PC-3 (cell line): ENCODE measurements at regions not wholly inside any gene's neighbourhood (a gene's known extent, or its start where the extent isn't known, plus 50 kb on each side); places are given as distances from the start of the nearest gene placed in this dataset.

Experiments used
- ATAC-seq: fragments of 200-7000 bp; cut with Tn5 transposase; 2 replicates; pipeline ENCODE4 v1.9.1; 2020; ENCODE audit warnings: mild to moderate bottlenecking, moderate library complexity
- BruUV-seq: library from RNA; stranded (reverse); fragments of 400-500 nt; replicated peaks from 2 replicates; lab custom pipeline; 2021; lab: Mats Ljungman, UMichigan
- CTCF ChIA-PET: fragments of 300-600 bp; sonication (Branson Sonifier 250); formaldehyde crosslinking; loops from one replicate; lab custom pipeline; 2022; ENCODE audit warnings: antibody characterized with exemption; lab: Charles Lee
- POLR2A ChIA-PET: fragments of 300-600 bp; sonication (Branson Sonifier 250); formaldehyde crosslinking; loops from one replicate; lab custom pipeline; 2022; ENCODE audit warnings: antibody characterized with exemption; ENCODE audit not compliant: unreplicated experiment; lab: Charles Lee
- DNase-seq: peaks from one replicate; pipeline ENCODE4 v3.0.0-alpha.2; 2015
- H2AFZ ChIP-seq: fragments of 300-600 bp; sonication (generic); 2 replicates; pipeline ENCODE4 v1.6.0; 2016; ENCODE audit warnings: antibody characterized with exemption, low read length
- H3F3A ChIP-seq: fragments of 300-600 bp; sonication (generic); one replicate; pipeline ENCODE4 v1.6.0; 2017; ENCODE audit warnings: antibody characterized with exemption, low read length, control low read depth, mild to moderate bottlenecking; ENCODE audit not compliant: unreplicated experiment
- H3K27ac ChIP-seq: fragments of 300-600 bp; sonication (generic); 2 replicates; pipeline ENCODE4 v1.5.1; 2016; ENCODE audit warnings: mild to moderate bottlenecking, low read length
- H3K27me3 ChIP-seq: fragments of 300-600 bp; sonication (generic); 2 replicates; pipeline ENCODE4 v1.6.1; 2016; ENCODE audit warnings: low read length, mixed read lengths
- H3K36me3 ChIP-seq: fragments of 300-600 bp; sonication (generic); 2 replicates; pipeline ENCODE4 v1.6.1; 2016; ENCODE audit warnings: low read depth, mixed run types, low read length, mixed read lengths
- H3K4me1 ChIP-seq: fragments of 300-600 bp; sonication (generic); 2 replicates; pipeline ENCODE4 v1.5.1; 2016; ENCODE audit warnings: low read length; ENCODE audit not compliant: insufficient read depth
- H3K4me2 ChIP-seq: fragments of 300-600 bp; sonication (generic); 2 replicates; pipeline ENCODE4 v1.6.0; 2016; ENCODE audit warnings: low read length
- H3K4me3 ChIP-seq: fragments of 300-600 bp; sonication (generic); 2 replicates; pipeline ENCODE4 v1.5.1; 2016; ENCODE audit warnings: mild to moderate bottlenecking, low read length, mixed read lengths
- H3K79me2 ChIP-seq: fragments of 300-600 bp; sonication (generic); 2 replicates; pipeline ENCODE4 v1.6.1; 2017; ENCODE audit warnings: low read length, mixed read lengths
- H3K9ac ChIP-seq: fragments of 300-600 bp; sonication (generic); 2 replicates; pipeline ENCODE4 v1.6.0; 2016; ENCODE audit warnings: mild to moderate bottlenecking, low read length
- H3K9me2 ChIP-seq: fragments of 300-600 bp; sonication (generic); replicated peaks from 2 replicates; pipeline ENCODE4 v1.6.1; 2016; ENCODE audit warnings: mixed run types, low read length, mixed read lengths
- H3K9me3 ChIP-seq: fragments of 300-600 bp; sonication (generic); 2 replicates; pipeline ENCODE4 v1.6.1; 2016; ENCODE audit warnings: low read length, mixed read lengths
- H4K20me1 ChIP-seq: fragments of 300-600 bp; sonication (generic); 2 replicates; pipeline ENCODE4 v1.6.1; 2016; ENCODE audit warnings: low read length, mixed read lengths
- CTCF ChIP-seq: fragments of 300-600 bp; sonication (generic); conservative IDR thresholded peaks from 2 replicates; pipeline ENCODE4 v1.5.1; 2017; ENCODE audit warnings: antibody characterized with exemption, low read depth, mild to moderate bottlenecking, low read length
- EZH2 ChIP-seq: fragments of 300-600 bp; sonication (generic); IDR thresholded peaks from one replicate; pipeline ENCODE4 v1.6.1; 2017; ENCODE audit warnings: antibody characterized with exemption, mild to moderate bottlenecking, low read length; ENCODE audit not compliant: unreplicated experiment
- EZH2phosphoT487 ChIP-seq: fragments of 300-600 bp; sonication (generic); IDR thresholded peaks from 2 replicates; pipeline ENCODE4 v1.6.1; 2018; ENCODE audit warnings: mild to moderate bottlenecking, antibody characterized with exemption, low read length, borderline replicate concordance
- intact Hi-C: fragments of 100-400 bp; cut with micrococcal nuclease; formaldehyde crosslinking; loops from 2 replicates; pipeline ENCODE4 v1.9.0; 2023

DNA sequence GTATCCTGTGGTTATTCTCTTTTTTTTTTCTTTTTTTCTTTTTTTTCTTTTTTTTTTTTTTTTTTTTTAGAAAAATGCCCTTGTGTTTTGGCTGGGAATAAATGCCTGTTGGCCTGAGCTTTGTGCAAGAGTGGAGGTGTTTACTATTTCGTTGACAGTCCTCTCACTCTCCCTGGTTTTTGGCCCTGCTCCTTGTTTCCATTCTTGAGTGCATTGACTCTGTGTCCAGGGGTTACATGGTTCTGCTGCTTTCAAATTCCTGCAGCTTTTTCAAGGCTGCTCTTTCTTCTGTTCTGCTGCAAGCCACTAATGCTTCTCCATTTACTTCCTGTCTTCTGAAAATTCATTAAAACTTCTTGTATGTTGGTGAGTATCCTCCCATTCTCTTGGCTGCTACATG, 59.7 kb upstream of the TBX20 start:
- no peak overlapping the region for H3K27ac ChIP-seq
- ChIA-PET POLR2A (no interaction called here), CTCF (interaction anchor here (0.6 kb wide), 1 partner anchor 113 kb away, joined by 12 read pairs; no protein-coding TSS in a partner anchor)
- no peaks in the 10 kb centered on the region for H3K9me3 ChIP-seq
- DNase-seq (no peak), ATAC-seq (no peak)
- H3F3A ChIP-seq = no peaks in the 10 kb centered on the region
- H3K36me3 ChIP-seq = no peaks in the 10 kb centered on the region
- no peaks in the 10 kb centered on the region for H4K20me1 ChIP-seq
- BruUV-seq = no TSS peak
- no peaks in the 10 kb centered on the region for H3K4me1 ChIP-seq
- no peak overlapping the region for H3K4me3 ChIP-seq
- intact Hi-C loops = no loop called here
- H2AFZ ChIP-seq = no peak overlapping the region
- H3K9me2 ChIP-seq = no peaks in the 10 kb centered on the region
- no peaks in the 10 kb centered on the region for H3K79me2 ChIP-seq
- no peak overlapping the region for H3K9ac ChIP-seq
- no peak for TF ChIP-seq CTCF
- no peak for TF ChIP-seq EZH2phosphoT487
- TF ChIP-seq EZH2 = no peak
- H3K27me3 ChIP-seq = 0 out of 2 replicates have a peak, but pooled peaks cover 4% of the 10 kb centered on the region
- no peak overlapping the region for H3K4me2 ChIP-seq
